GM12801 (cell line): ENCODE measurements at regions not wholly inside any gene's neighbourhood (a gene's known extent, or its start where the extent isn't known, plus 50 kb on each side); places are given as distances from the start of the nearest gene placed in this dataset.

Source experiments
- CTCF ChIP-seq: IDR thresholded peaks from one replicate; pipeline ENCODE4 v1.5.1; 2011; ENCODE audit warnings: control low read depth; ENCODE audit not compliant: insufficient read length; ENCODE audit errors: extremely low read depth

- no peak for TF ChIP-seq CTCF
Measured at GRCh38 chr4:180217070-180217469, 2026.1 kb upstream of the TENM3 start.

- TF ChIP-seq CTCF = no peak
Measured at GRCh38 chr4:180219080-180219479, 2024.1 kb upstream of the TENM3 start.

DNA sequence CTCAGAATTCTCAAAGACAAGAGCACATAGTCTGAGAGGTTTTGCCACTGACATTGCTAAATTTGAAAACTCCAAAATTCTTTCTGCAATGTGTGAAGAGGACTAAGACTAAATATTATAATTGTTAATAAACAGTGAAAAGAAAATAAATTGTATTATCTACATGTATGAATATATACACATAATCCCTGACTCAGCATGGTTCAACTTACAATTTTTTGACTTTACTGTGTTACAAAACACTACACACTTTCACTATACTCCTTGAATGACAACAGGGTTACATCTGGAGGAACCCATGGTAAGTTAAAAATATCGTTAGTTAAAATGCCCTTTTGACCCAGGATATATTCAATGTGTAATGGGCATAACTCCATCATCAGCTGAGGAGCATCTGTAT lies 2017.2 kb upstream of the TENM3 start:
- no peak for TF ChIP-seq CTCF

DNA sequence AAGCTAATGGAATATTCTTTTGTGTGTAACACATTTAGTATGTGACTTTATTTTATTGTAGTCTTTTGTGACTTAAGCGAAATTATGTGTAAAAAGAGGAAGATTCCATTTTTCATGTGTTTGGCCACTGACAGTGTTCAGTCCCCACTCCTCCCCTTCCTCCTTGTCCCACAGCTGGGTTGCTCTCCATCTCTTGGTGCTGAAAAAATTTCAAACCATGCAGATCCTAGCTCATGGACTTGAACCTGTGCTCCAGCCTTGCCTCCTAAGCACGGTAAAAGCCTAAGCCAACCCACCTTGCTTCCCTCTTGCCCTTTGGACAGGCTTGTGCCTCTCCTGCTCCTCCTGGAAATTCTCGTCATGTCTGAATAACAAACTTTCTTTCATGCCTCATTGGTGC lies 2008.5 kb upstream of the TENM3 start:
- no peak for TF ChIP-seq CTCF

DNA sequence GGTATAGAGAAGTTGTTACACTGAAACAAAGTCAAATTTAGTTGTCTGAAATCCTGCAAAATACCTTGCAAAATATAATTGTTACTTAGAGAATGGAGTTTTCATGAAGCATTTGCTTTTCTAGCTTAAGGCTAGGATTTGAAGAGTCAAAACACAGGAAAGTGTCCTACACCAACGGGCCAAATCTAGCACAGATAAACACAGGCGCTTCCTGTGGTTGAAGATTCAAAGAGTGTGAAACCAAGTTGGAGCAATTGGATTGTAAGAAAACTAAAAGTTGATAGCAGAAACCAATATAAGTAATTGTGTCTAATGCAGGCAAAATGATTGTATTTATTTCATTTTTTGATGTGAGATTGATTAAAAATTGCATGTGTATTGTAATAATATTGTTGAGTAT lies 2002.5 kb upstream of the TENM3 start:
- TF ChIP-seq CTCF = no peak

DNA sequence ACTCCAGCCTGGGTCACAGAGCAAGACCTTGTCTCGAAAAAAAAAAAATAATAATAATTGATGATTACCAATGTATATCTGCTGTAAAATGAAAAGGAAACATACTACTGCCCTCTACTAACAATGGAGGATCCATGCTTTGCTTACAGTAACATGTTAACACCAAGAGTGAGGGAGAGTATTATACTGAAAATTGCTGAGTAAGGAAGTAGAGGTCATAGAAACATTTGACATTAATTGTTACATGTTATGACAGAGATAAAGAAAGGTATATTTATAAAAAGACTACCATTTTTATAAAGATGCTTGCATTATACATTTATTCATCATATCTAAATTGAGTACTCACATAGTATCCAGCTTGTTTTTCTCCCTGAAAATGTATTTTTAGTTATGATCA lies 1989.8 kb upstream of the TENM3 start:
- no peak for TF ChIP-seq CTCF

- no peak for TF ChIP-seq CTCF
Measured at GRCh38 chr4:180261346-180261745, 1981.9 kb upstream of the TENM3 start.

GRCh38 chr4:180280076-180280475 lies 1963.1 kb upstream of the TENM3 start:
- TF ChIP-seq CTCF = no peak
